HG03520 (cell line): ENCODE measurements at regions not wholly inside any gene's neighbourhood (a gene's known extent, or its start where the extent isn't known, plus 50 kb on each side); places are given as distances from the start of the nearest gene placed in this dataset.
"Not testable (repeated sequence)": the region's sequence is repeated elsewhere in the genome, so short reads cannot be mapped to it uniquely, and the experiment has no call there.

ENCODE experiments used
- ATAC-seq: cut with Tn5 transposase; IDR thresholded peaks from one replicate; pipeline ENCODE4 v1.9.1; 2021; ENCODE audit warnings: mild to moderate bottlenecking, moderate library complexity; ENCODE audit not compliant: unreplicated experiment

DNA sequence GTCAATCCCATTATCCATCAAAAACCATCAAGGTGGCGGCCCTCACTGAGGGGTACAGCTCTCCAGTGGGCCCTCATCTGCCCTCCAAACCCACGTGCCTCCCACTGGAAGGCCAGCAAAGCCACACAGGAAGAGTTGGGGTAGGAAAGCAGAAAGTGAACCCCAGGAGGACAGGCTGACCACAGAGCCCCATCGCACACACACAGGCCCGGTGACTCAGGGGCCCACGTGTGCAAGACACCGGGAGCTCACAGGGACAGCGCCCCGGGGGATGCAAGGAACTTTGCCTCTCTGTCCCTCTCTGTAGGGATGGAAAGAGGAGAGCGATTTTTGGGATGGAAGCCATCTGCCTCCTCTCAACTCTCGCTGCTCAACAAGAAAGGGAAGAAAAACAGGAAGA, 85.0 kb upstream of the FRG2C start:
- ATAC-seq: not testable (repeated sequence)

DNA sequence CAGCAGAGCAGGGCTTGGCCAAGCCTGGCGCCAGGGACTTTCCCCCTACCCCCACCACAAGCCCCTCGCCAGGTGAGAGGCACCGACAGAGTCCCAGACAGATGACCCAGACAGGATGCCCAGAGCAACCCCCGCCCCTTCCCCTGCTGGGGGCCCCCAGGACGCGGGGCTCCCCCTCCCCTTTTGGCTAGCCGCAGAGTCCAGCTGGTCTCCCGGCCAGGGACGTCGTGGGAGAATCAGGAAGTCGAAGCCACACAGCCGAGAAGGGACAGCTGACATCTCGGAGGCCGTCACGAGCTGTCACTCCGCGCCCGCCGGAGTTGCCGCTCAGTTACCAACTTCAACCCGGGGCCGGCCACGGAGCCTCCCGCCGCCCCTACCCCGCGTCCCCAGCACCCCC, 84.6 kb upstream of the FRG2C start:
- ATAC-seq: not testable (repeated sequence)

DNA sequence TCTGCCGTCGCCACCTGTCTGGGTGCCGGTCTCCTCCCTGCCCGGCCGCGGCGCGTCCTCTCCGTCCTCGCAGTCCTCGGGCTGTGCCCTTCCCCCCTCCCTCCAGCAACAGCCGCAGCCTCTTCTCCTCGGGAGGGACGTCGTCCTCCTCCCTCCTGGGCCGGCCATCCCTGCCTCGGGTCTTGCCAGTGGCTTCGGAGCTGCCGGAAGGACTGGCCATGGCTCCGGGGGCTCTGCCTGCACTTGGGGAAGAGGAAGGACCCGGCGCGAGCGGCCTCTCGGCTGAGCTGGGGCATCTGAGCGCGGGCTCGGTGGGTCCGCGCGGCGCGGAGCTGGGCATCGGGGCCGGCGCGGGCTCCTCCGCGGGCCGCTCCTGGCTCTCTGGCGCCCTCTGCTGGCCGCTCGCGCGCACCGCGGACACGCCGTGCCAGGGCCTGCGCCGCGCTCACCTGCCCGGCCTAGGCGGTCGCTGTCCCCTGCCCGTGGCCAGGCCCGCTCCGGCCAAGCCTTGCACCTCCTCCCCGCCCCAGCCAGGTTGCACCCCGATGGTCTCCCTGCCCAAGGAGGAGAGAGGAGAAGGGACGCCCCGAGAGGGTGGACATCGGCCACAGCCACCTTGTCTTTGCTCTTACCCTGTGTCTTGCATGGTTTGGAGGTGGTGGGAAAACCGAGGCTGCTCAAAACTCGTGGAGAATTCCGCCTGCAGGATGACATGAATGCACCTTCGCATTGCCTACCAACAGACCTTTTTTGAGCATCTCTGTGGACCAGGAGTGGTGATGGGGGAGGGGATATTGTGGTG, 83.9 kb upstream of the FRG2C start:
- ATAC-seq: not testable (repeated sequence)

DNA sequence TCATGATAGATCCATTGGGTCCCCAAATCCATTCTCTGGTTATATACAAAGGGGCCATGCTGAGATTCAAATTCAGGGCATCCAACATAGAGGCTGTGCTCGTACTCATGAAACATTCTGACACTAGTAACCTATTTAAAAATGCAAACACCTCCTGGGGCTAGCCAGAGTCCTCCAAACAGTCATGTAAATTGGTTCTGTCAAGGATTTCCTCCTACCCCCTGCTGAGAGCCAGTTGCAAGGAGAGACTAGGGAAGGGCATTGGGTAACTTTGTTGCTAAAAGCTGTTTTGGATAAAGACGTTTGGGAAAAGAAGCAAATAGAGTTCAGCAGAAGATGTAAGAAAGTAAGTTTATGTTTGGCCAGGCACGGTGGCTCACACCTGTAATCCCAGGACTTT, 81.6 kb upstream of the FRG2C start:
- ATAC-seq: not testable (repeated sequence)

DNA sequence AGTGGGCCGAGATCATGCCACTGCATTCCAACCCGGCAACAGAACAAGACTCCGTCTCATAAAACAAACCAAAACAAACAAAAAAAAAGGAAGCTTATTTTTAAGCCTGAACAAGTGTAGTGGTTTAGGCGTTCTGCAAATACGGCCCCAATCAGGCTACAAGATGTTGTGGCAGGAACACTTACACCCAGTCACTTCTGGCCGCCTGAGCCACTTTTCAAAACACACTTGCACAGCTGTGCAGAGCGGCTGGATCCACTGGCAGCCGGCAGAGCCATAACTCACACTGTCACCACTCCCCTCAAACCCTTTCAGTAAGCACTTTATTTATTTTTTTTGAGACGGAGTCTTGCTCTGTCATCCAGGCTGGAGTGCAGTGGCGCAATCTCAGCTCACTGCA, 81.0 kb upstream of the FRG2C start:
- not testable (repeated sequence) for ATAC-seq

DNA sequence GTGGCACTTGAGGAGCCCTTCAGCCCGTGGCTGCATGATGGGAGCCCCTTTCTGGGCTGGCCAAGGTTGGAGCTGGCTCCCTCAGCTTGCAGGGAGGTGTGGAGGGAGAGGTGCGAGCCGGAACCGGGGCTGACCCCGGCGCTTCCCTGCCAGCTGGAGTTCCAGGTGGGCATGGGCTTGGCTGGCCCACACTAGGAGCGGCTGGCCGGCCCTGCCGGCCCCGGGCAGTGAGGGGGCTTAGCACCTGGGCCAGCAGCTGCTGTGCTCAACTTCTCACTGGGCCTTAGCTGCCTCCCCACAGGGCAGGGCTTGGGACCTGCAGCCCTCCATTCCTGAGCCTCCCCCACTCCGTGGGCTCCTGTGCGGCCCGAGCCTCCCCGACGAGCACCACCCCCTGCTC, 76.4 kb upstream of the FRG2C start:
- not testable (repeated sequence) for ATAC-seq

DNA sequence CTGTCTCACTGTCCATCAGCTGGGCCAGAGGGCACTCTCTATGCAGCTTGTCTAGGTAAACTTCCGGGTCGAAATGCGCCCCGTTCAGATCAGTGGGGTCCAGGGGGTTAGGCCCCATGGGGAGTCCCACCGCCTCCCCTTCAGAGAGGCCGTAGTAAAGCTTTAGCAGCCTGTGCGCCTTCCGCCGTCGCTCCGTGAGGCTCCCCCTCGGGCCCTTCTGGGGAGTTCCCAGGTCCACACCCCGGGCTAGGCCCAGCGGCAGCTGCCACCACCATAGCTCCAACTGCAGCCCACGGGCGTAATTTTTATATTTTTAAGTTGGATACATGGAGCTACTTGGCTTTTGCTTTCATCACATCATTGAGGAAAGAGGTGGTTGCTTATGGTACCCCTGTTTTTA, 73.7 kb upstream of the FRG2C start:
- not testable (repeated sequence) for ATAC-seq

DNA sequence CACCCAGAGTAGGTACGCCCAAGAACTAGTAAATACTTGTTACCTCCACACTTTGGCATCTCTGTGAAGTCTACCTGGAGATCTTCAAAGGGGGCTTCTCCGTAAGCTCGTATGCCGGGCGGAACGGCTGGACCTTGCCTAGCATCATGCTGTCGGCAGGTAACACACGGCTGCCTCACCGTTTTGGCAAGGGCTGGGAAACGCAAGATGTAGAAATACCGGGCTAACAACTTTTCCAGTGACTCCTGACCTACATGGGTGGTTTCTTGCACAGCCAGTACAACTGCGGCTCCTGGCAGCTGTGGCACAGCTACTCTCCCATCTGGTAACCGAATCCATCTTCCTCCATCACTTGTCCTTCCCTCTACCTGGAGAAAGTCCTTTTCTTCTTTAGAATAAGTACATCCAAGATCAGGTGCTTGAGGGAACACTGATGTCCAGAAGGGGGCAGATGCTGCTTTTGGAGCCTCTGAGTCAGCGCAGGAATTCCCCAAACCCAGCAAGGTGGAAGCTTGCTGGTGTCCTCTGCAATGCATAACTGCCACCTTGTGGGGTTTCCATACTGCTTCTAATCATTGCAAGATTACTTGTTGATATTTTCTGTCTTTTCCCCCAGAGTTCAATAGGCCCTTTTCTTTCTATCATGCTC, 59.7 kb upstream of the FRG2C start:
- ATAC-seq: not testable (repeated sequence)

DNA sequence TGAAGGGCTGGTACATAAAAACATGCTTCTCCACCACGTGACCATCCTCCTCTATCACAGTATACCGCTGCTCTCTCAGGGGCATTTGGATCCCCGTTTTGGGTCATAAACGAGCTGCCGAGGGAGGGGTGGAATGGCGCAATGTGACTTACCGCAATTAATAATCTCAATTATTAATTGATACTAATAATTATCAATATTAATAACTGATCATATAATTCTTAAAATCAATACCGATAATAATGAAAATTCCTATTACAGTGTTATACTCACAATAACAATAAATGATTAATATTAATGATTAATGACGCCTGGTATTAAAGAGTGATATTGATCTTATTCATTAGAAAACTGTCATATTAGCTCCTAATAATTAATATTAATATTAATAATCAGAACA, 56.1 kb upstream of the FRG2C start:
- ATAC-seq: not testable (repeated sequence)

DNA sequence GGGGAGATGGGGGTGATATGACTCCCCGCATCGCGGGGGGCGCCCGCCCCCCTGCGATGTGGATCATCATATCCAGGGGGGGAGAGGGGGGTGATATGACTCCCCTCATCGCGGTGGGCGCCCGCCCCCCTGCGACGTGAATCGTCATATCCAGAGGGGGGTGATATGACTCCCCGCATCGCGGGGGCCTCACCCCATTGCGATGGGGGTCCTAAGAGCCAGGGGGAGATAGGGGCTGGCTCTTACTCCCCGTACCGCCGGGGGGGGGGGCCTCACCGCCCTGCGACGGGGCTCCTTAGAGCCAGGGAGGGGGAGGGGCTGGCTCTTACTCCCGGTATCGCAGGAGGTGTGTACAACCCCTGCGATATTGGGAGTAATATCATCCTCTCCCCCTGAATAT, 54.5 kb upstream of the FRG2C start:
- not testable (repeated sequence) for ATAC-seq

DNA sequence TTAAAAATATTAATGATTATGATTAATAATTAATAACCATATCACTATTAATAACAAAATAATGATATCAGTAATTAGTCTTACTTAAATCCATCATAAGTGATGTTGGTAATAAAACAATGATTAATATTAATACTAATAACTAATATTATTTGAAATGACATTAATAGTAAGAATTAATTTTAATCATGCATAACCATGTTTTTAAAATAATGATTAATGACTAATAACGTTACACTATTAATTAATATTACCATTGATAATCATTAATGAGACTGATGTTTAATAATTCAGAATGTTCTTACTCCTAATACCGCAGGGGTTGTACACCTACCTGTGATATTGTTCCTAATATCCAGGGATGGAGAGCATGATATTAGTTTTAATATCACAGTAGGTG, 53.4 kb upstream of the FRG2C start:
- ATAC-seq: no peak

DNA sequence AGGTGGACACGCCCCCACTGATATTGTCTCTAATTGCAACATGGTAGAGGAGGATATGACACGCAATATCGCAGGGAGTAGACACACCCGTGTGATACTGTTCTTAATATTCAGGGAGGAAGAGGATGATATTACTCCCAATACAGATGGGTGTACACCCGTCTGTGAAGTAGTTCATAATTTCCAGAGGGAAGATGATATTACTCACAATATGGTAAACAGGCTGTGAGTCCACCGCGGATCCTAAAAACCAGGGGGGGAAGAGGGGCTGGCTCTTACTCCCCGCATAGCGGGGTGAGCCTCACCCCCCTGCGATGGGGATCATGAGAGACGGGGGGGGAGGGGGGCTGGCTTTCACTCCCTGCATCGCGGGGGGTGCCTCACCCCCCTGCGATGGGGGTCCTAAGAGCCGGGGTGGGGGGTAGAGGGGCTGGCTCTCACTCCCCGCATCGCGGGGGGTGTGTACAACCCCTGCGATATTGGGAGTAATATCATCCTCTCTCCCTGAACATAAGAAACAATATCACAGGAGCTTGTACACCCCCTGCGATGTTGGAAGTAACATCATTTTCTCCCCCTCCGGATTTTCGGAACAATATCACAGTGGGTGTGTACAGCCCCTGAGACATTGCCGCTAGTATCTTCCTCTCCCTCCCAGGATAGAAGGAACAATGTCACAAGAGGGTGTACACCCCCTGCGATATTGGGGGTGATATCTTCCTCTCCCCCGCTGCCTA, 52.2 kb upstream of the FRG2C start:
- ATAC-seq: not testable (repeated sequence)
